Common myeloid progenitor, CD34-positive (primary cell): ENCODE measurements at regions not wholly inside any gene's neighbourhood (a gene's known extent, or its start where the extent isn't known, plus 50 kb on each side); places are given as distances from the start of the nearest gene placed in this dataset.

Source experiments
- CTCF ChIA-PET: fragments of 350-600 bp; sonication (Branson Sonifier 250); formaldehyde crosslinking; loops from one replicate; lab custom pipeline; 2021; ENCODE audit warnings: antibody characterized with exemption; lab: Charles Lee
- POLR2A ChIA-PET: fragments of 350-600 bp; sonication (Branson Sonifier 250); formaldehyde crosslinking; loops from one replicate; lab custom pipeline; 2021; ENCODE audit warnings: antibody characterized with exemption; lab: Charles Lee
- DNase-seq, 3 donors: peaks; one replicate each; pipeline versions ENCODE4 v3.0.0 to v3.0.0-alpha.2; 2013
- H3K27ac ChIP-seq, 2 experiments: 1 replicate in 1 of 2; 2 replicates in 1 of 2; pipeline ENCODE4 v1.7.0; 2013; ENCODE audit warnings: inconsistent platforms in 2 of 2, low read length in 2 of 2, mild to moderate bottlenecking in 2 of 2, low read depth in 1 of 2, moderate library complexity in 1 of 2; ENCODE audit not compliant: severe bottlenecking in 2 of 2, insufficient read depth in 1 of 2, poor library complexity in 1 of 2
- H3K27me3 ChIP-seq, 5 experiments: replicated peaks in 2 of 5; 1 replicate in 3 of 5; 2 replicates in 2 of 5; pipeline versions ENCODE4 v1.6.1 to v1.7.0; 2013; ENCODE audit warnings: low read length in 4 of 5, mild to moderate bottlenecking in 2 of 5, moderate library complexity in 2 of 5, inconsistent platforms in 1 of 5; ENCODE audit not compliant: insufficient read depth in 5 of 5, control insufficient read depth in 4 of 5
- H3K36me3 ChIP-seq, 4 experiments: 1 replicate in 2 of 4; 2 replicates in 2 of 4; pipeline versions ENCODE4 v1.6.1 to v1.7.0; 2013; ENCODE audit warnings: low read length in 3 of 4, control low read depth in 1 of 4, mild to moderate bottlenecking in 1 of 4; ENCODE audit not compliant: control insufficient read depth in 4 of 4, insufficient read depth in 4 of 4
- H3K4me1 ChIP-seq, 4 experiments: 1 replicate in 3 of 4; 2 replicates in 1 of 4; pipeline versions ENCODE4 v1.6.1 to v1.7.1; 2013; ENCODE audit warnings: low read length in 3 of 4, mild to moderate bottlenecking in 3 of 4, control low read depth in 1 of 4, inconsistent platforms in 1 of 4, moderate library complexity in 1 of 4; ENCODE audit not compliant: control insufficient read depth in 4 of 4, insufficient read depth in 4 of 4; ENCODE audit errors: control extremely low read depth in 1 of 4
- H3K4me3 ChIP-seq, 7 experiments: 1 replicate in 4 of 7; 2 replicates in 3 of 7; pipeline versions ENCODE4 v1.5.1 to v1.7.0; 2013; ENCODE audit warnings: mild to moderate bottlenecking in 7 of 7, low read length in 6 of 7, moderate library complexity in 6 of 7, inconsistent platforms in 2 of 7, low read depth in 2 of 7, control low read depth in 1 of 7; ENCODE audit not compliant: insufficient read depth in 4 of 7, control insufficient read depth in 1 of 7; ENCODE audit errors: extremely low read depth in 1 of 7
- H3K9me3 ChIP-seq, 5 experiments: 1 replicate in 4 of 5; 2 replicates in 1 of 5; pipeline versions ENCODE4 v1.6.1 to v1.7.1; 2013; ENCODE audit warnings: low read length in 4 of 5, mild to moderate bottlenecking in 2 of 5, inconsistent platforms in 1 of 5, low read depth in 1 of 5, moderate library complexity in 1 of 5; ENCODE audit not compliant: control insufficient read depth in 4 of 5, insufficient read depth in 2 of 5; ENCODE audit errors: control extremely low read depth in 1 of 5
- WGBS: methylation state at CpG from one replicate; pipeline ENCODE4 v1.1.5; 2013; ENCODE audit not compliant: insufficient coverage; 5-methylcytosine and 5-hydroxymethylcytosine counted together

GRCh38 chr3:116871905-116872304 is 162.3 kb downstream of the TUSC7 start:
- H3K36me3 ChIP-seq = no peaks in the 10 kb centered on the region
- peaks cover 0 to 1% (median 0%) of the 10 kb centered on the region in 5 experiments for H3K9me3 ChIP-seq
- no peak overlapping the region for H3K27ac ChIP-seq
- POLR2A ChIA-PET = no interaction called here
- no peak for DNase-seq
- WGBS = no CpG with 5 or more reads among the region's 1 CpG
- no peak overlapping the region for H3K4me3 ChIP-seq
- H3K4me1 ChIP-seq = no peaks in the 10 kb centered on the region
- H3K27me3 ChIP-seq = no peaks in the 10 kb centered on the region
- CTCF ChIA-PET = interaction anchor here (0.5 kb wide), 1 partner anchor 116 kb away, joined by 3 read pairs; no protein-coding TSS in a partner anchor

- no peaks in the 10 kb centered on the region for H3K4me1 ChIP-seq
- ChIA-PET CTCF (interaction anchor here (0.5 kb wide), 1 partner anchor 115 kb away, joined by 3 read pairs; no protein-coding TSS in a partner anchor), POLR2A (no interaction called here)
- 100% methylated on average over 2 of the region's 2 CpGs for WGBS
- H3K36me3 ChIP-seq = no peaks in the 10 kb centered on the region
- no peaks in the 10 kb centered on the region for H3K27me3 ChIP-seq
- no peak overlapping the region for H3K27ac ChIP-seq
- no peak for DNase-seq
- peaks cover 0 to 1% (median 0%) of the 10 kb centered on the region in 5 experiments for H3K9me3 ChIP-seq
- no peak overlapping the region for H3K4me3 ChIP-seq
Measured at GRCh38 chr3:116872688-116873087, 163.1 kb downstream of the TUSC7 start.

GRCh38 chr3:116873142-116873541 is 163.6 kb downstream of the TUSC7 start:
- H3K27ac ChIP-seq = no peak overlapping the region
- no peaks in the 10 kb centered on the region for H3K36me3 ChIP-seq
- no peaks in the 10 kb centered on the region for H3K27me3 ChIP-seq
- H3K4me1 ChIP-seq = no peaks in the 10 kb centered on the region
- H3K4me3 ChIP-seq = no peak overlapping the region
- CTCF ChIA-PET = no interaction called here
- WGBS = 100% methylated on average over 2 of the region's 3 CpGs
- POLR2A ChIA-PET = no interaction called here
- no peak for DNase-seq
- peaks cover 0 to 1% (median 0%) of the 10 kb centered on the region in 5 experiments for H3K9me3 ChIP-seq

GRCh38 chr3:116877968-116878367 is 168.4 kb downstream of the TUSC7 start:
- Histone ChIP-seq H3K9me3 (peaks cover 0 to 1% (median 0%) of the 10 kb centered on the region in 5 experiments), H3K27me3 (no peaks in the 10 kb centered on the region), H3K4me1 (no peaks in the 10 kb centered on the region), H3K36me3 (no peaks in the 10 kb centered on the region), H3K27ac (no peak overlapping the region), H3K4me3 (no peak overlapping the region)
- POLR2A ChIA-PET = no interaction called here
- no peak for DNase-seq
- CTCF ChIA-PET = no interaction called here
- WGBS = 96% methylated on average over 3 of the region's 3 CpGs

- Histone ChIP-seq H3K36me3 (no peaks in the 10 kb centered on the region), H3K9me3 (no peaks in the 10 kb centered on the region), H3K27ac (no peak overlapping the region), H3K27me3 (no peaks in the 10 kb centered on the region), H3K4me1 (no peaks in the 10 kb centered on the region), H3K4me3 (no peak overlapping the region)
- 58% methylated on average over 3 of the region's 4 CpGs for WGBS
- POLR2A ChIA-PET = no interaction called here
- no peak for DNase-seq
- CTCF ChIA-PET = no interaction called here
Measured at GRCh38 chr3:116886202-116886893, 176.8 kb downstream of the TUSC7 start.

- ChIA-PET POLR2A (no interaction called here), CTCF (no interaction called here)
- H3K27me3 ChIP-seq = no peaks in the 10 kb centered on the region
- H3K36me3 ChIP-seq = no peaks in the 10 kb centered on the region
- no CpG with 5 or more reads among the region's 2 CpGs for WGBS
- H3K4me1 ChIP-seq = no peaks in the 10 kb centered on the region
- H3K4me3 ChIP-seq = no peak overlapping the region
- no peak for DNase-seq
- H3K9me3 ChIP-seq = no peaks in the 10 kb centered on the region
- H3K27ac ChIP-seq = no peak overlapping the region
Measured at GRCh38 chr3:116896116-116896515, 186.5 kb downstream of the TUSC7 start.

- no peaks in the 10 kb centered on the region for H3K36me3 ChIP-seq
- no CpG with 5 or more reads among the region's 3 CpGs for WGBS
- ChIA-PET CTCF (no interaction called here), POLR2A (no interaction called here)
- H3K4me1 ChIP-seq = no peaks in the 10 kb centered on the region
- H3K27me3 ChIP-seq = no peaks in the 10 kb centered on the region
- H3K4me3 ChIP-seq = no peak overlapping the region
- no peaks in the 10 kb centered on the region for H3K9me3 ChIP-seq
- no peak for DNase-seq
- H3K27ac ChIP-seq = no peak overlapping the region
Measured at GRCh38 chr3:116897382-116897781, 187.8 kb downstream of the TUSC7 start.
